GM23338 (cell line): ENCODE measurements at regions not wholly inside any gene's neighbourhood (a gene's known extent, or its start where the extent isn't known, plus 50 kb on each side); places are given as distances from the start of the nearest gene placed in this dataset.

ENCODE experiments used
- ATAC-seq: fragments of 200-7000 bp; cut with Tn5 transposase; 3 replicates; pipeline ENCODE4 v1.9.1; 2020
- DNase-seq: peaks from one replicate; pipeline ENCODE4 v3.0.0-alpha.2; 2015; ENCODE audit warnings: low spot score
- H2AFZ ChIP-seq: fragments of 200-600 bp; sonication (generic); 2 replicates; pipeline ENCODE4 v1.8.0; 2016; ENCODE audit warnings: antibody characterized with exemption, mild to moderate bottlenecking, moderate library complexity
- H3F3A ChIP-seq: fragments of 200-600 bp; sonication (generic); replicated peaks from 2 replicates; pipeline ENCODE4 v1.8.0; 2017; ENCODE audit warnings: antibody characterized with exemption, mixed run types, low read depth
- H3K27ac ChIP-seq: fragments of 200-600 bp; sonication (generic); 2 replicates; pipeline ENCODE4 v1.6.1; 2016; ENCODE audit warnings: low read depth
- H3K27me3 ChIP-seq: fragments of 200-600 bp; sonication (generic); 2 replicates; pipeline ENCODE4 v1.8.0; 2016; ENCODE audit warnings: mild to moderate bottlenecking, mixed run types, moderate library complexity; ENCODE audit not compliant: insufficient read depth
- H3K36me3 ChIP-seq: fragments of 200-600 bp; sonication (generic); 2 replicates; pipeline ENCODE4 v1.8.0; 2016; ENCODE audit warnings: mild to moderate bottlenecking; ENCODE audit not compliant: insufficient read depth
- H3K4me1 ChIP-seq: fragments of 200-600 bp; sonication (generic); 2 replicates; pipeline ENCODE4 v1.8.0; 2016; ENCODE audit warnings: mild to moderate bottlenecking, moderate library complexity; ENCODE audit not compliant: insufficient read depth
- H3K4me2 ChIP-seq: fragments of 200-600 bp; sonication (generic); 2 replicates; pipeline ENCODE4 v1.7.1; 2017; ENCODE audit warnings: mixed run types
- H3K4me3 ChIP-seq: fragments of 200-600 bp; sonication (generic); 2 replicates; pipeline ENCODE4 v1.6.1; 2016; ENCODE audit warnings: mixed run types
- H3K79me2 ChIP-seq: fragments of 200-600 bp; sonication (generic); replicated peaks from 2 replicates; pipeline ENCODE4 v1.8.0; 2017; ENCODE audit warnings: mild to moderate bottlenecking; ENCODE audit not compliant: insufficient read depth
- H3K9me2 ChIP-seq: fragments of 200-600 bp; sonication (generic); 2 replicates; pipeline ENCODE4 v1.8.0; 2017; ENCODE audit not compliant: insufficient read depth
- H4K20me1 ChIP-seq: fragments of 200-600 bp; sonication (generic); replicated peaks from 2 replicates; pipeline ENCODE4 v1.8.0; 2017; ENCODE audit warnings: mild to moderate bottlenecking; ENCODE audit not compliant: insufficient read depth
- H3K27ac Mint-ChIP-seq: 2 replicates; pipeline ENCODE4 v1.8.0; 2020; ENCODE audit warnings: inconsistent platforms, mild to moderate bottlenecking, moderate library complexity, mixed read lengths
- H3K27me3 Mint-ChIP-seq: 3 replicates; pipeline ENCODE4 v1.8.0; 2022; ENCODE audit warnings: low read depth, mild to moderate bottlenecking, moderate library complexity, mixed read lengths, inconsistent platforms; ENCODE audit not compliant: insufficient read depth, poor library complexity
- H3K36me3 Mint-ChIP-seq: 3 replicates; pipeline ENCODE4 v1.8.0; 2021; ENCODE audit warnings: low read depth, mild to moderate bottlenecking, inconsistent platforms, moderate library complexity, mixed read lengths
- H3K4me1 Mint-ChIP-seq: 3 replicates; pipeline ENCODE4 v1.8.0; 2020; ENCODE audit warnings: mild to moderate bottlenecking, inconsistent platforms, mixed read lengths
- H3K4me3 Mint-ChIP-seq: 3 replicates; pipeline ENCODE4 v1.8.0; 2021; ENCODE audit warnings: moderate library complexity, mild to moderate bottlenecking, inconsistent platforms, mixed read lengths
- H3K9me3 Mint-ChIP-seq: 3 replicates; pipeline ENCODE4 v1.8.0; 2020; ENCODE audit warnings: moderate library complexity, mild to moderate bottlenecking, inconsistent platforms, mixed read lengths
- NANOG ChIP-seq: IDR thresholded peaks from 2 replicates; pipeline ENCODE4 v1.6.1; 2016; ENCODE audit warnings: antibody characterized with exemption, borderline replicate concordance
- POLR2AphosphoS5 ChIP-seq: IDR thresholded peaks from 2 replicates; pipeline ENCODE4 v1.6.1; 2016; ENCODE audit warnings: antibody characterized with exemption, low read depth
- REST ChIP-seq: IDR thresholded peaks from one replicate; pipeline ENCODE4 v1.6.1; 2018; ENCODE audit warnings: antibody characterized with exemption; ENCODE audit not compliant: unreplicated experiment
- STAT1 ChIP-seq: IDR thresholded peaks from one replicate; pipeline ENCODE4 v1.6.1; 2016; ENCODE audit warnings: antibody characterized with exemption; ENCODE audit not compliant: unreplicated experiment
- ZNF114 ChIP-seq: fragments of 250-450 bp; sonication (Bioruptor Pico); IDR thresholded peaks from 2 replicates; pipeline ENCODE4 v1.5.0; 2020; ENCODE audit warnings: mild to moderate bottlenecking, moderate library complexity
- ZNF331 ChIP-seq: fragments of 250-450 bp; sonication (Bioruptor Pico); IDR thresholded peaks from 2 replicates; pipeline ENCODE4 v1.5.0; 2020; ENCODE audit warnings: low read depth, mild to moderate bottlenecking, moderate library complexity
- TF ChIP-seq, protein P1 (sequence below): fragments of 250-450 bp; sonication (Bioruptor Pico); IDR thresholded peaks from 2 replicates; pipeline ENCODE4 v1.5.0; 2020; ENCODE audit warnings: mild to moderate bottlenecking, moderate library complexity

DNA sequence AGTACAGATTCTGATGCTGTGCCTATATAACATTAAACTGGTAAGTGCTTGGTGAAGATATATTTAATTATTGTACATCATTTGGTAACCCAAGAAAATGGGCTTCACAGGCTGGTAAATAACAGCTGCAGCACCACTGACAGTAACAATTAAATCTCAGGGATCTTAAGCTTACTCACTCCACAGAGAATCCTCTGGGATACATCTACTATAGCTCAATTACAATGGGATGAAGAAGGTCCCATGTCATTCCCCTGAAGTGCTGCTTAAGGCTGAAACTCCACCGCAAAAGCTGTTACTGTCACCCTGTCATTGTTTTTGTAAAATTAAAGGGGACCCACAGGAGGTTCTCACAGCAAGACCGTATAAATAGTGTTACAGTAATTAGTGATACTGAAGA lies 153.0 kb downstream of the IMPG2 start (continued):
- TF ChIP-seq, protein P1, sequence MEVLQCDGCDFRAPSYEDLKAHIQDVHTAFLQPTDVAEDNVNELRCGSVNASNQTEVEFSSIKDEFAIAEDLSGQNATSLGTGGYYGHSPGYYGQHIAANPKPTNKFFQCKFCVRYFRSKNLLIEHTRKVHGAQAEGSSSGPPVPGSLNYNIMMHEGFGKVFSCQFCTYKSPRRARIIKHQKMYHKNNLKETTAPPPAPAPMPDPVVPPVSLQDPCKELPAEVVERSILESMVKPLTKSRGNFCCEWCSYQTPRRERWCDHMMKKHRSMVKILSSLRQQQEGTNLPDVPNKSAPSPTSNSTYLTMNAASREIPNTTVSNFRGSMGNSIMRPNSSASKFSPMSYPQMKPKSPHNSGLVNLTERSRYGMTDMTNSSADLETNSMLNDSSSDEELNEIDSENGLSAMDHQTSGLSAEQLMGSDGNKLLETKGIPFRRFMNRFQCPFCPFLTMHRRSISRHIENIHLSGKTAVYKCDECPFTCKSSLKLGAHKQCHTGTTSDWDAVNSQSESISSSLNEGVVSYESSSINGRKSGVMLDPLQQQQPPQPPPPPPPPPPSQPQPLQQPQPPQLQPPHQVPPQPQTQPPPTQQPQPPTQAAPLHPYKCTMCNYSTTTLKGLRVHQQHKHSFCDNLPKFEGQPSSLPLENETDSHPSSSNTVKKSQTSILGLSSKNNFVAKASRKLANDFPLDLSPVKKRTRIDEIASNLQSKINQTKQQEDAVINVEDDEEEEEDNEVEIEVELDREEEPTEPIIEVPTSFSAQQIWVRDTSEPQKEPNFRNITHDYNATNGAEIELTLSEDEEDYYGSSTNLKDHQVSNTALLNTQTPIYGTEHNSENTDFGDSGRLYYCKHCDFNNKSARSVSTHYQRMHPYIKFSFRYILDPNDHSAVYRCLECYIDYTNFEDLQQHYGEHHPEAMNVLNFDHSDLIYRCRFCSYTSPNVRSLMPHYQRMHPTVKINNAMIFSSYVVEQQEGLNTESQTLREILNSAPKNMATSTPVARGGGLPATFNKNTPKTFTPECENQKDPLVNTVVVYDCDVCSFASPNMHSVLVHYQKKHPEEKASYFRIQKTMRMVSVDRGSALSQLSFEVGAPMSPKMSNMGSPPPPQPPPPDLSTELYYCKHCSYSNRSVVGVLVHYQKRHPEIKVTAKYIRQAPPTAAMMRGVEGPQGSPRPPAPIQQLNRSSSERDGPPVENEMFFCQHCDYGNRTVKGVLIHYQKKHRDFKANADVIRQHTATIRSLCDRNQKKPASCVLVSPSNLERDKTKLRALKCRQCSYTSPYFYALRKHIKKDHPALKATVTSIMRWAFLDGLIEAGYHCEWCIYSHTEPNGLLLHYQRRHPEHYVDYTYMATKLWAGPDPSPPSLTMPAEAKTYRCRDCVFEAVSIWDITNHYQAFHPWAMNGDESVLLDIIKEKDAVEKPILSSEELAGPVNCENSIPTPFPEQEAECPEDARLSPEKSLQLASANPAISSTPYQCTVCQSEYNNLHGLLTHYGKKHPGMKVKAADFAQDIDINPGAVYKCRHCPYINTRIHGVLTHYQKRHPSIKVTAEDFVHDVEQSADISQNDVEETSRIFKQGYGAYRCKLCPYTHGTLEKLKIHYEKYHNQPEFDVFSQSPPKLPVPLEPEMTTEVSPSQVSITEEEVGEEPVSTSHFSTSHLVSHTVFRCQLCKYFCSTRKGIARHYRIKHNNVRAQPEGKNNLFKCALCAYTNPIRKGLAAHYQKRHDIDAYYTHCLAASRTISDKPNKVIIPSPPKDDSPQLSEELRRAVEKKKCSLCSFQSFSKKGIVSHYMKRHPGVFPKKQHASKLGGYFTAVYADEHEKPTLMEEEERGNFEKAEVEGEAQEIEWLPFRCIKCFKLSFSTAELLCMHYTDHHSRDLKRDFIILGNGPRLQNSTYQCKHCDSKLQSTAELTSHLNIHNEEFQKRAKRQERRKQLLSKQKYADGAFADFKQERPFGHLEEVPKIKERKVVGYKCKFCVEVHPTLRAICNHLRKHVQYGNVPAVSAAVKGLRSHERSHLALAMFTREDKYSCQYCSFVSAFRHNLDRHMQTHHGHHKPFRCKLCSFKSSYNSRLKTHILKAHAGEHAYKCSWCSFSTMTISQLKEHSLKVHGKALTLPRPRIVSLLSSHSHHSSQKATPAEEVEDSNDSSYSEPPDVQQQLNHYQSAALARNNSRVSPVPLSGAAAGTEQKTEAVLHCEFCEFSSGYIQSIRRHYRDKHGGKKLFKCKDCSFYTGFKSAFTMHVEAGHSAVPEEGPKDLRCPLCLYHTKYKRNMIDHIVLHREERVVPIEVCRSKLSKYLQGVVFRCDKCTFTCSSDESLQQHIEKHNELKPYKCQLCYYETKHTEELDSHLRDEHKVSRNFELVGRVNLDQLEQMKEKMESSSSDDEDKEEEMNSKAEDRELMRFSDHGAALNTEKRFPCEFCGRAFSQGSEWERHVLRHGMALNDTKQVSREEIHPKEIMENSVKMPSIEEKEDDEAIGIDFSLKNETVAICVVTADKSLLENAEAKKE = no peak

DNA sequence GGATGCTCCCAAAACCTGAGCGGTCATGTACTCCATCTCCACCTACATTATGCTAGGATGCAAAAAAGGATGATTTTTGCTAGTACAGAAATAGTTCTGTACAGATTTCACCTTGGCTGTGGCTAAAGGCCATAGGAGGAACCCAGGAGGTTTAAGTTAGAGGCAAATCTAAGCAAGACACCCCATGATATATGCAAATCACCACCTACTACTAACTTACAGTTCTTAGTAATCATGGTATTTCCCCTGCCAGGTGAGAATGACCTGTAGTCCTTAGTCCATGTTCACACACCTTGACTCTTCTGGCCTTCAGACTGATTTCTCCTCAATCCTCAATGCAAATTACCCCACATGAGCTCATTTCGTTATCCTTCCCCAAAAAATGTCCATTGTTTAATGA lies 154.2 kb downstream of the IMPG2 start:
- Histone ChIP-seq H3F3A (no peaks in the 10 kb centered on the region), H3K27ac (no peak overlapping the region), H3K4me1 (no peaks in the 10 kb centered on the region), H3K9me2 (peaks cover 10% of the 10 kb centered on the region; the same call in 1 of the 2 replicates), H3K36me3 (no peaks in the 10 kb centered on the region), H3K79me2 (no peaks in the 10 kb centered on the region), H2AFZ (no peak overlapping the region), H3K27me3 (no peaks in the 10 kb centered on the region), H4K20me1 (no peaks in the 10 kb centered on the region; the same call in 1 of the 2 replicates), H3K4me3 (no peak overlapping the region), H3K4me2 (no peak overlapping the region)
- no peaks in the 10 kb centered on the region for H3K4me1 Mint-ChIP-seq
- ATAC-seq (no peak), DNase-seq (no peak)
- no peaks in the 10 kb centered on the region for H3K27me3 Mint-ChIP-seq
- no peaks in the 10 kb centered on the region for H3K9me3 Mint-ChIP-seq
- no peaks in the 10 kb centered on the region for H3K36me3 Mint-ChIP-seq
- no peak overlapping the region for H3K27ac Mint-ChIP-seq
- no peak overlapping the region for H3K4me3 Mint-ChIP-seq
- no peak for TF ChIP-seq STAT1
- TF ChIP-seq NANOG = no peak
- no peak for TF ChIP-seq ZNF114 (CRISPR knock-in tag)
- TF ChIP-seq, protein P1 = no peak
- no peak for TF ChIP-seq POLR2AphosphoS5
- TF ChIP-seq REST = no peak
- no peak for TF ChIP-seq ZNF331 (CRISPR knock-in tag)
